ENCODE measurements at regions not wholly inside any gene's neighbourhood (a gene's known extent, or its start where the extent isn't known, plus 50 kb on each side); places are given as distances from the start of the nearest gene placed in this dataset.

GRCh38 chr4:85398276-85398675 is 76.7 kb upstream of the ARHGAP24 start:
- no peak for TF ChIP-seq POLR2AphosphoS5 (IDR thresholded peaks at IDR 0.05; ENCODE audit: low read depth, low read length)
- no peak for TF ChIP-seq POLR2A (IDR thresholded peaks at IDR 0.05; ENCODE audit: low read depth, low read length)
- no peak for TF ChIP-seq TAF1 (IDR thresholded peaks at IDR 0.05; ENCODE audit: borderline replicate concordance, low read depth, low read length)

Measured in GM12892 (cell line).